ENCODE measurements at regions not wholly inside any gene's neighbourhood (a gene's known extent, or its start where the extent isn't known, plus 50 kb on each side); places are given as distances from the start of the nearest gene placed in this dataset.
A peak's percentile ranks its signal among the peaks of the same experiment; 100 is the strongest.

GRCh38 chr5:82728926-82729702 lies 348.1 kb downstream of the TMEM167A start:
- no peaks in the 10 kb centered on the region for H3K4me1 ChIP-seq (ENCODE audit: control insufficient read depth in 2 of 2, insufficient read depth in 2 of 2, low read length in 2 of 2)
- H3K4me3 ChIP-seq (ENCODE audit: low read length) = no peak overlapping the region
- Mint-ChIP-seq H3K27ac (no peak overlapping the region), H3K36me3 (peaks cover 0 to 2% (median 0%) of the 10 kb centered on the region in 5 donors), H3K9me3 (peaks cover 0 to 12% (median 0%) of the 10 kb centered on the region in 11 donors), H3K4me1 (no peaks in the 10 kb centered on the region), H3K4me3 (no peak overlapping the region), H3K27me3 (peaks cover 0 to 3% (median 0%) of the 10 kb centered on the region in 5 donors)
- ChIA-PET CTCF (no interaction called here), POLR2A (no interaction called here)
- H3K36me3 ChIP-seq (ENCODE audit: control insufficient read depth in 2 of 3, insufficient read depth in 3 of 3, low read length in 3 of 3) = no peaks in the 10 kb centered on the region
- DNase-seq (no peak), ATAC-seq (no peak)
- no peak overlapping the region for H3K27ac ChIP-seq (ENCODE audit: low read depth, low read length)
- no peaks in the 10 kb centered on the region for H3K9me3 ChIP-seq (ENCODE audit: control insufficient read depth in 2 of 3, low read length in 3 of 3)
- H3K27me3 ChIP-seq (ENCODE audit: control insufficient read depth in 2 of 2, insufficient read depth in 2 of 2, low read length in 2 of 2) = no peaks in the 10 kb centered on the region
- intact Hi-C loops (cut with micrococcal nuclease) = no loop called here

- no peak overlapping the region for H3K27ac ChIP-seq (ENCODE audit: low read depth, low read length)
- ATAC-seq = no peak
- ChIA-PET POLR2A (no interaction called here), CTCF (no interaction called here)
- H3K4me1 ChIP-seq (ENCODE audit: control insufficient read depth in 2 of 2, insufficient read depth in 2 of 2, low read length in 2 of 2) = no peaks in the 10 kb centered on the region
- H3K4me3 ChIP-seq (ENCODE audit: low read length) = no peak overlapping the region
- Mint-ChIP-seq H3K4me3 (no peak overlapping the region), H3K36me3 (peaks cover 0 to 2% (median 0%) of the 10 kb centered on the region in 5 donors), H3K27me3 (peaks cover 0 to 17% (median 3%) of the 10 kb centered on the region in 5 donors), H3K27ac (no peak overlapping the region), H3K9me3 (peaks cover 0 to 12% (median 0%) of the 10 kb centered on the region in 11 donors), H3K4me1 (peaks cover 0 to 2% (median 0%) of the 10 kb centered on the region in 7 donors)
- H3K27me3 ChIP-seq (ENCODE audit: control insufficient read depth in 2 of 2, insufficient read depth in 2 of 2, low read length in 2 of 2) = no peaks in the 10 kb centered on the region
- intact Hi-C loops (cut with micrococcal nuclease) = no loop called here
- no peaks in the 10 kb centered on the region for H3K9me3 ChIP-seq (ENCODE audit: control insufficient read depth in 2 of 3, low read length in 3 of 3)
- no peak for DNase-seq
- H3K36me3 ChIP-seq (ENCODE audit: control insufficient read depth in 2 of 3, insufficient read depth in 3 of 3, low read length in 3 of 3) = no peaks in the 10 kb centered on the region
These were observed 354.0 kb downstream of the TMEM167A start for GRCh38 chr5:82723168-82723567.

- intact Hi-C loops (cut with micrococcal nuclease) = no loop called here
- Mint-ChIP-seq H3K27me3 (peaks cover 0 to 17% (median 3%) of the 10 kb centered on the region in 5 donors), H3K4me3 (no peak overlapping the region), H3K4me1 (peaks cover 0 to 2% (median 0%) of the 10 kb centered on the region in 7 donors), H3K9me3 (peaks cover 0 to 3% (median 0%) of the 10 kb centered on the region in 11 donors), H3K27ac (no peak overlapping the region), H3K36me3 (no peaks in the 10 kb centered on the region)
- ChIA-PET POLR2A (no interaction called here), CTCF (no interaction called here)
- H3K27ac ChIP-seq (ENCODE audit: low read depth, low read length) = no peak overlapping the region
- no peaks in the 10 kb centered on the region for H3K27me3 ChIP-seq (ENCODE audit: control insufficient read depth in 2 of 2, insufficient read depth in 2 of 2, low read length in 2 of 2)
- H3K9me3 ChIP-seq (ENCODE audit: control insufficient read depth in 2 of 3, low read length in 3 of 3) = no peaks in the 10 kb centered on the region
- no peak overlapping the region for H3K4me3 ChIP-seq (ENCODE audit: low read length)
- H3K36me3 ChIP-seq (ENCODE audit: control insufficient read depth in 2 of 3, insufficient read depth in 3 of 3, low read length in 3 of 3) = no peaks in the 10 kb centered on the region
- DNase-seq (no peak), ATAC-seq (no peak)
- no peaks in the 10 kb centered on the region for H3K4me1 ChIP-seq (ENCODE audit: control insufficient read depth in 2 of 2, insufficient read depth in 2 of 2, low read length in 2 of 2)
These were observed 356.1 kb downstream of the TMEM167A start for GRCh38 chr5:82721087-82721410.

GRCh38 chr5:82720213-82721086 lies 356.7 kb downstream of the TMEM167A start:
- peaks cover 0 to 3% (median 0%) of the 10 kb centered on the region in 11 donors for H3K9me3 Mint-ChIP-seq
- H3K4me1 Mint-ChIP-seq = peaks cover 0 to 2% (median 0%) of the 10 kb centered on the region in 7 donors
- DNase-seq = no peak
- POLR2A ChIA-PET = no interaction called here
- no peaks in the 10 kb centered on the region for H3K27me3 ChIP-seq (ENCODE audit: control insufficient read depth in 2 of 2, insufficient read depth in 2 of 2, low read length in 2 of 2)
- H3K9me3 ChIP-seq (ENCODE audit: control insufficient read depth in 2 of 3, low read length in 3 of 3) = no peaks in the 10 kb centered on the region
- H3K27ac ChIP-seq (ENCODE audit: low read depth, low read length) = no peak overlapping the region
- no peak for ATAC-seq
- H3K4me3 Mint-ChIP-seq = no peak overlapping the region
- H3K4me1 ChIP-seq (ENCODE audit: control insufficient read depth in 2 of 2, insufficient read depth in 2 of 2, low read length in 2 of 2) = no peaks in the 10 kb centered on the region
- H3K27me3 Mint-ChIP-seq = peaks cover 0 to 17% (median 3%) of the 10 kb centered on the region in 5 donors
- no peaks in the 10 kb centered on the region for H3K36me3 Mint-ChIP-seq
- CTCF ChIA-PET = no interaction called here
- no peak overlapping the region for H3K4me3 ChIP-seq (ENCODE audit: low read length)
- no peaks in the 10 kb centered on the region for H3K36me3 ChIP-seq (ENCODE audit: control insufficient read depth in 2 of 3, insufficient read depth in 3 of 3, low read length in 3 of 3)
- no peak overlapping the region for H3K27ac Mint-ChIP-seq
- intact Hi-C loops (cut with micrococcal nuclease) = no loop called here

- Mint-ChIP-seq H3K36me3 (peaks cover 0 to 3% (median 0%) of the 10 kb centered on the region in 5 donors), H3K9me3 (no peaks in the 10 kb centered on the region), H3K4me1 (peaks cover 0 to 2% (median 0%) of the 10 kb centered on the region in 7 donors), H3K4me3 (no peak overlapping the region), H3K27me3 (peaks cover 0 to 17% (median 3%) of the 10 kb centered on the region in 5 donors), H3K27ac (no peak overlapping the region)
- Histone ChIP-seq H3K27me3 (ENCODE audit: control insufficient read depth in 2 of 2, insufficient read depth in 2 of 2, low read length in 2 of 2) (no peaks in the 10 kb centered on the region), H3K4me3 (ENCODE audit: low read length) (no peak overlapping the region), H3K9me3 (ENCODE audit: control insufficient read depth in 2 of 3, low read length in 3 of 3) (no peaks in the 10 kb centered on the region), H3K36me3 (ENCODE audit: control insufficient read depth in 2 of 3, insufficient read depth in 3 of 3, low read length in 3 of 3) (no peaks in the 10 kb centered on the region), H3K4me1 (ENCODE audit: control insufficient read depth in 2 of 2, insufficient read depth in 2 of 2, low read length in 2 of 2) (no peaks in the 10 kb centered on the region), H3K27ac (ENCODE audit: low read depth, low read length) (no peak overlapping the region)
- no peak for DNase-seq
- ATAC-seq = peak; percentile 29
- intact Hi-C loops (cut with micrococcal nuclease) = no loop called here
- ChIA-PET POLR2A (interaction anchor here (0.6 kb wide), 1 partner anchor 594 kb away, joined by 3 read pairs; no protein-coding TSS in a partner anchor), CTCF (no interaction called here)
These were observed 357.8 kb downstream of the TMEM167A start for GRCh38 chr5:82719368-82719767.

- DNase-seq (no peak), ATAC-seq (no peak)
- H3K4me1 Mint-ChIP-seq = peaks cover 0 to 2% (median 0%) of the 10 kb centered on the region in 7 donors
- intact Hi-C loops (cut with micrococcal nuclease) = no loop called here
- Histone ChIP-seq H3K4me1 (ENCODE audit: control insufficient read depth in 2 of 2, insufficient read depth in 2 of 2, low read length in 2 of 2) (no peaks in the 10 kb centered on the region), H3K27me3 (ENCODE audit: control insufficient read depth in 2 of 2, insufficient read depth in 2 of 2, low read length in 2 of 2) (no peaks in the 10 kb centered on the region), H3K4me3 (ENCODE audit: low read length) (no peak overlapping the region), H3K27ac (ENCODE audit: low read depth, low read length) (no peak overlapping the region), H3K9me3 (ENCODE audit: control insufficient read depth in 2 of 3, low read length in 3 of 3) (no peaks in the 10 kb centered on the region), H3K36me3 (ENCODE audit: control insufficient read depth in 2 of 3, insufficient read depth in 3 of 3, low read length in 3 of 3) (no peaks in the 10 kb centered on the region)
- H3K27me3 Mint-ChIP-seq = peaks cover 0 to 7% (median 3%) of the 10 kb centered on the region in 5 donors
- H3K9me3 Mint-ChIP-seq = peaks cover 0 to 2% (median 0%) of the 10 kb centered on the region in 11 donors
- H3K36me3 Mint-ChIP-seq = peaks cover 0 to 3% (median 0%) of the 10 kb centered on the region in 5 donors
- ChIA-PET CTCF (no interaction called here), POLR2A (no interaction called here)
- H3K27ac Mint-ChIP-seq = no peak overlapping the region
- no peak overlapping the region for H3K4me3 Mint-ChIP-seq
These were observed 359.5 kb downstream of the TMEM167A start for GRCh38 chr5:82717738-82718137.
